Heart right ventricle (tissue), 16 donors: ENCODE measurements at regions not wholly inside any gene's neighbourhood (a gene's known extent, or its start where the extent isn't known, plus 50 kb on each side); places are given as distances from the start of the nearest gene placed in this dataset.

Experiments
- ATAC-seq, 8 donors: fragments of 200-7000 bp; cut with Tn5 transposase; one replicate each; pipeline ENCODE4 v1.9.1; 2020; ENCODE audit warnings: mild to moderate bottlenecking in 8 of 8, moderate library complexity in 8 of 8, moderate number of reproducible peaks in 1 of 8
- DNase-seq, 2 donors: peaks; one replicate each; pipeline ENCODE4 v3.0.0-alpha.2; 2020
- H3K27ac ChIP-seq, 10 donors: fragments of 200-600 bp; sonication (generic) in 2 of 10; one replicate each; pipeline versions ENCODE4 v1.5.0 to v1.8.0; 2020 to 2022; ENCODE audit warnings: mild to moderate bottlenecking in 3 of 10
- H3K27me3 ChIP-seq, 7 donors: fragments of 200-600 bp; one replicate each; pipeline ENCODE4 v1.8.0; 2021 to 2022; ENCODE audit warnings: mild to moderate bottlenecking in 2 of 7
- H3K36me3 ChIP-seq, 9 donors: fragments of 200-600 bp; sonication (generic) in 1 of 9; one replicate each; pipeline versions ENCODE4 v1.5.0 to v1.8.0; 2020 to 2022; ENCODE audit warnings: mild to moderate bottlenecking in 2 of 9
- H3K4me1 ChIP-seq, 9 donors: fragments of 200-600 bp; sonication (generic) in 1 of 9; one replicate each; pipeline versions ENCODE4 v1.5.0 to v1.8.0; 2020 to 2022; ENCODE audit warnings: mild to moderate bottlenecking in 4 of 9
- H3K4me3 ChIP-seq, 10 donors: fragments of 200-600 bp; sonication (generic) in 2 of 10; one replicate each; pipeline versions ENCODE4 v1.5.0 to v1.8.0; 2020 to 2022; ENCODE audit warnings: mild to moderate bottlenecking in 7 of 10, moderate library complexity in 2 of 10
- H3K9me3 ChIP-seq, 11 donors: fragments of 200-600 bp in 10 of 11; sonication (generic) in 2 of 11; one replicate each; pipeline versions ENCODE4 v1.5.0 to v1.8.0; 2013 to 2022; ENCODE audit warnings: mild to moderate bottlenecking in 2 of 11, control low read depth in 1 of 11, moderate library complexity in 1 of 11
- CTCF ChIP-seq, 9 donors: fragments of 200-600 bp; sonication (generic) in 2 of 9; IDR thresholded peaks; one replicate each; pipeline versions ENCODE4 v1.5.0 to v1.8.0; 2021 to 2022; ENCODE audit warnings: antibody characterized with exemption in 9 of 9, mild to moderate bottlenecking in 5 of 9, moderate library complexity in 1 of 9
- WGBS, 2 donors: extraction: QIAGEN DNeasy Blood & Tissue Kit; methylation state at CpG; one replicate each; pipeline ENCODE4 v1.1.7; 2013; ENCODE audit warnings: inconsistent platforms in 1 of 2; 5-methylcytosine and 5-hydroxymethylcytosine counted together
- intact Hi-C, 10 donors: fragments of 100-400 bp; cut with DNase I; formaldehyde crosslinking; loops; one replicate each; pipeline versions ENCODE4 v1.11.1 to v1.14.2; 2022
- donor health status: Arrhythmogenic right ventricular cardiomyopathy.
- donor health status: ischemic (EF 13 %, LVEDD 7.1; RV severe dilation, severe dysfunction).
- donor health status: healthy with polysubstance abuse.
- donor health status: DM: no; HTN: yes; CAD: no.
- donor health status: DM: no; HTN: no; CAD: no.
- donor health status: ischemic (EF 25% LVEDD 6.9; RV normal size, moderate dysfunction).
- donor health status: ischemic (EF 25% LVEDD 5.7; RV mildly dilated, moderate dysfunction).
- donor health status: healthy.
- donor health status: DM: yes; HTN: yes; CAD: no.
- donor health status: Ischemic cardiomyopathy.
- donor health status: ischemic (EF 35%, LVEDD 5.7; RV mildly dilated, moderate dysfunction).
- donor health status: nonischemic (EF 11% LVEDD 7.7; RV severe dilation, severe dysfunction).
- donor health status: DM: yes; HTN: yes; CAD: no.
- donor health status: PGD.
- donor health status: ischemic (EF 29% LVEDD 5.4; RV normal size, mild dysfunction).
- donor health status: nonischemic (EF 23%, LVEDD 6.1; RV moderate dilation, normal function).

DNA sequence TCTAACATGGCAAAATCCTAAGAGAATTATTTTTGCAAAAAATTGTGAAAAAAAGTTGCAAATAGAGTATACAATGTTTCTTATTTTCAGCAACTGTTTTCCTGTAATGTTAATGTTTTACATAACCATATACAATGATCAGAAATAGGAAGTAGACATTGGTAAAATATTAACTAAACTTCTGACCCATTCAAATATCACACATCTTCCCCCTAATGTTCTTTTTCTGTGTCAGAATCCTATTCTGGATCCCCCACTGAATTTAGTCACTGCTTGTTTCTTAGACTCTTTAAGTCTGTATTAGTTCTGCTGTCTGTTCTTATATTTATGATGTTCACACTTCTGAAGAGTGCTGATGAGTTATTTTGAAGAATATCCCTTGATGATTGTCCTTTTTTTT is 62.0 kb downstream of the HFE start:
- no peaks in the 10 kb centered on the region for H3K36me3 ChIP-seq
- no peak for TF ChIP-seq CTCF (IDR thresholded peaks at IDR 0.05)
- ATAC-seq (no peak), DNase-seq (no peak)
- H3K27ac ChIP-seq, result no peak overlapping the region
- intact Hi-C loops, result no loop called here
- H3K4me1 ChIP-seq, result no peaks in the 10 kb centered on the region
- no peaks in the 10 kb centered on the region for H3K27me3 ChIP-seq
- no peaks in the 10 kb centered on the region for H3K9me3 ChIP-seq
- no peak overlapping the region for H3K4me3 ChIP-seq

- TF ChIP-seq CTCF (IDR thresholded peaks at IDR 0.05), result no peak
- intact Hi-C loops, result loop anchor here in 1 of 10 donors (10.0 kb wide), 1 partner anchor 48 kb away; a partner anchor contains a TSS
Measured at GRCh38 chr6:26152226-26153101, 65.2 kb downstream of the HFE start.

GRCh38 chr6:26155061-26155930 is 68.1 kb downstream of the HFE start:
- peak overlapping the region; percentile 81 to 98 (median 94) for H3K27ac ChIP-seq
- 30% methylated on average over 9 of the region's 9 CpGs for WGBS, 2 donors
- intact Hi-C loops, result loop anchor here in 5 of 10 donors (1.0 to 10.0 kb wide), 7 partner anchors 28 to 132 kb away; a partner anchor contains a TSS
- H3K36me3 ChIP-seq, result no peaks in the 10 kb centered on the region
- peak overlapping the region in 9 of 10 donors; percentile 68 to 97 (median 79) for H3K4me3 ChIP-seq
- ATAC-seq (no peak), DNase-seq (peak; percentile 50 to 53)
- H3K9me3 ChIP-seq, result no peaks in the 10 kb centered on the region
- peaks cover 4 to 28% (median 20%) of the 10 kb centered on the region in 9 donors for H3K4me1 ChIP-seq
- no peak for TF ChIP-seq CTCF (IDR thresholded peaks at IDR 0.05)
- H3K27me3 ChIP-seq, result no peaks in the 10 kb centered on the region

More at GRCh38 chr6:26152226-26153101, 65.2 kb downstream of the HFE start:
- WGBS, 2 donors, result 77 to 81% methylated on average over 6 of the region's 6 CpGs
- Histone ChIP-seq H3K36me3 (no peaks in the 10 kb centered on the region), H3K27ac (no peak overlapping the region), H3K4me1 (peaks cover 4 to 14% (median 8%) of the 10 kb centered on the region in 9 donors), H3K9me3 (no peaks in the 10 kb centered on the region), H3K27me3 (no peaks in the 10 kb centered on the region), H3K4me3 (no peak overlapping the region)
- no peak for ATAC-seq
- DNase-seq, result no peak
